ENCODE measurements at regions not wholly inside any gene's neighbourhood (a gene's known extent, or its start where the extent isn't known, plus 50 kb on each side); places are given as distances from the start of the nearest gene placed in this dataset.
"Not testable (repeated sequence)": the region's sequence is repeated elsewhere in the genome, so short reads cannot be mapped to it uniquely, and the experiment has no call there.

- TF ChIP-seq CTCF (IDR thresholded peaks at IDR 0.05; ENCODE audit: low read length) = no peak
- no peak for TF ChIP-seq EZH2phosphoT487 (IDR thresholded peaks at IDR 0.05; ENCODE audit: low read length)
- no peak for TF ChIP-seq EZH2 (optimal IDR thresholded peaks at IDR 0.05; ENCODE audit: low read depth, low read length)
- Histone ChIP-seq H3K79me2 (ENCODE audit: low read length) (no peaks in the 10 kb centered on the region), H3K4me1 (ENCODE audit: low read length) (no peaks in the 10 kb centered on the region), H3K9ac (ENCODE audit: low read length) (no peak overlapping the region), H3K4me3 (ENCODE audit: low read length) (no peak overlapping the region), H3K36me3 (replicated peaks; ENCODE audit: insufficient read depth, low read length) (no peaks in the 10 kb centered on the region), H2AFZ (ENCODE audit: low read length) (no peak overlapping the region), H3K27ac (ENCODE audit: low read length) (no peak overlapping the region), H3K9me2 (replicated peaks; ENCODE audit: insufficient read depth, low read length) (no peaks in the 10 kb centered on the region), H3F3A (ENCODE audit: insufficient read depth, low read length) (no peaks in the 10 kb centered on the region), H3K27me3 (replicated peaks; ENCODE audit: insufficient read depth, low read length) (no peaks in the 10 kb centered on the region), H4K20me1 (ENCODE audit: insufficient read depth, low read length) (no peaks in the 10 kb centered on the region), H3K9me3 (replicated peaks; ENCODE audit: insufficient read depth, low read length) (no peaks in the 10 kb centered on the region), H3K4me2 (ENCODE audit: low read depth, low read length) (no peak overlapping the region)
- DNase-seq = no peak
These were observed 1346.1 kb downstream of the BRINP3 start for GRCh38 chr1:189131576-189131975.

GRCh38 chr1:189139748-189140147 is 1337.9 kb downstream of the BRINP3 start:
- H3K9ac ChIP-seq (ENCODE audit: low read length); H3K79me2 ChIP-seq (ENCODE audit: low read length); H3K4me1 ChIP-seq (ENCODE audit: low read length); H2AFZ ChIP-seq (ENCODE audit: low read length); H3K4me3 ChIP-seq (ENCODE audit: low read length); H3K4me2 ChIP-seq (ENCODE audit: low read depth, low read length); H3K36me3 ChIP-seq (replicated peaks; ENCODE audit: insufficient read depth, low read length); DNase-seq; H3K9me3 ChIP-seq (replicated peaks; ENCODE audit: insufficient read depth, low read length); H3F3A ChIP-seq (ENCODE audit: insufficient read depth, low read length); H3K27me3 ChIP-seq (replicated peaks; ENCODE audit: insufficient read depth, low read length); H4K20me1 ChIP-seq (ENCODE audit: insufficient read depth, low read length); H3K27ac ChIP-seq (ENCODE audit: low read length); H3K9me2 ChIP-seq (replicated peaks; ENCODE audit: insufficient read depth, low read length): not testable (repeated sequence)

GRCh38 chr1:189141056-189141455 is 1336.6 kb downstream of the BRINP3 start:
- TF ChIP-seq EZH2 (optimal IDR thresholded peaks at IDR 0.05; ENCODE audit: low read depth, low read length) = no peak
- no peak for TF ChIP-seq EZH2phosphoT487 (IDR thresholded peaks at IDR 0.05; ENCODE audit: low read length)
- TF ChIP-seq CTCF (IDR thresholded peaks at IDR 0.05; ENCODE audit: low read length) = no peak
- Histone ChIP-seq H3K9ac (ENCODE audit: low read length) (no peak overlapping the region), H3K9me2 (replicated peaks; ENCODE audit: insufficient read depth, low read length) (no peaks in the 10 kb centered on the region), H3K27me3 (replicated peaks; ENCODE audit: insufficient read depth, low read length) (no peaks in the 10 kb centered on the region), H2AFZ (ENCODE audit: low read length) (no peak overlapping the region), H3K9me3 (replicated peaks; ENCODE audit: insufficient read depth, low read length) (no peaks in the 10 kb centered on the region), H3K27ac (ENCODE audit: low read length) (no peak overlapping the region), H3K4me1 (ENCODE audit: low read length) (no peaks in the 10 kb centered on the region), H4K20me1 (ENCODE audit: insufficient read depth, low read length) (no peaks in the 10 kb centered on the region), H3K36me3 (replicated peaks; ENCODE audit: insufficient read depth, low read length) (no peaks in the 10 kb centered on the region), H3K79me2 (ENCODE audit: low read length) (no peaks in the 10 kb centered on the region), H3F3A (ENCODE audit: insufficient read depth, low read length) (no peaks in the 10 kb centered on the region), H3K4me2 (ENCODE audit: low read depth, low read length) (no peak overlapping the region), H3K4me3 (ENCODE audit: low read length) (no peak overlapping the region)
- no peak for DNase-seq

GRCh38 chr1:189149547-189150375 is 1327.9 kb downstream of the BRINP3 start:
- no peak overlapping the region for H3K27ac ChIP-seq (ENCODE audit: low read length)
- no peaks in the 10 kb centered on the region for H3K27me3 ChIP-seq (replicated peaks; ENCODE audit: insufficient read depth, low read length)
- H3K36me3 ChIP-seq (replicated peaks; ENCODE audit: insufficient read depth, low read length) = no peaks in the 10 kb centered on the region
- peaks cover 14% of the 10 kb centered on the region for H3K4me1 ChIP-seq (ENCODE audit: low read length)
- no peak for DNase-seq
- no peak overlapping the region for H3K9ac ChIP-seq (ENCODE audit: low read length)
- H3F3A ChIP-seq (ENCODE audit: insufficient read depth, low read length) = 0 out of 2 replicates have a peak, but pooled peaks cover 4% of the 10 kb centered on the region
- H4K20me1 ChIP-seq (ENCODE audit: insufficient read depth, low read length) = no peaks in the 10 kb centered on the region
- H3K4me2 ChIP-seq (ENCODE audit: low read depth, low read length) = no peak overlapping the region
- H2AFZ ChIP-seq (ENCODE audit: low read length) = no peak overlapping the region
- no peak for TF ChIP-seq EZH2phosphoT487 (IDR thresholded peaks at IDR 0.05; ENCODE audit: low read length)
- no peak for TF ChIP-seq CTCF (IDR thresholded peaks at IDR 0.05; ENCODE audit: low read length)
- TF ChIP-seq EZH2 (optimal IDR thresholded peaks at IDR 0.05; ENCODE audit: low read depth, low read length) = no peak
- no peak overlapping the region for H3K4me3 ChIP-seq (ENCODE audit: low read length)
- no peaks in the 10 kb centered on the region for H3K9me3 ChIP-seq (replicated peaks; ENCODE audit: insufficient read depth, low read length)
- H3K9me2 ChIP-seq (replicated peaks; ENCODE audit: insufficient read depth, low read length) = no peaks in the 10 kb centered on the region
- no peaks in the 10 kb centered on the region for H3K79me2 ChIP-seq (ENCODE audit: low read length)

All from MM.1S (cell line).